Glutamatergic neuron (in vitro differentiated cells): ENCODE measurements at regions not wholly inside any gene's neighbourhood (a gene's known extent, or its start where the extent isn't known, plus 50 kb on each side); places are given as distances from the start of the nearest gene placed in this dataset.

Experiments
- DNase-seq: peaks from one replicate; pipeline ENCODE4 v3.0.0; 2022
- H3K27ac Mint-ChIP-seq: one replicate; pipeline ENCODE4 v1.8.0; 2020; ENCODE audit warnings: mild to moderate bottlenecking, mixed read lengths, inconsistent platforms; ENCODE audit not compliant: unreplicated experiment
- H3K27me3 Mint-ChIP-seq: one replicate; pipeline ENCODE4 v1.8.0; 2020; ENCODE audit warnings: mild to moderate bottlenecking, moderate library complexity, mixed read lengths, inconsistent platforms; ENCODE audit not compliant: unreplicated experiment
- H3K36me3 Mint-ChIP-seq: one replicate; pipeline ENCODE4 v1.8.0; 2020; ENCODE audit warnings: mild to moderate bottlenecking, mixed read lengths, inconsistent platforms; ENCODE audit not compliant: unreplicated experiment
- H3K4me1 Mint-ChIP-seq: one replicate; pipeline ENCODE4 v1.8.0; 2020; ENCODE audit warnings: mild to moderate bottlenecking, low read depth, mixed read lengths, inconsistent platforms; ENCODE audit not compliant: unreplicated experiment
- H3K4me3 Mint-ChIP-seq: one replicate; pipeline ENCODE4 v1.8.0; 2020; ENCODE audit warnings: mild to moderate bottlenecking, mixed read lengths, inconsistent platforms; ENCODE audit not compliant: unreplicated experiment
- H3K9me3 Mint-ChIP-seq: one replicate; pipeline ENCODE4 v1.8.0; 2020; ENCODE audit warnings: mild to moderate bottlenecking, moderate library complexity, mixed read lengths, inconsistent platforms; ENCODE audit not compliant: unreplicated experiment
- CTCF ChIP-seq: fragments of 200-600 bp; sonication (generic); IDR thresholded peaks from one replicate; pipeline ENCODE4 v1.5.0; 2021; ENCODE audit not compliant: partially characterized antibody, unreplicated experiment

- no peaks in the 10 kb centered on the region for H3K27me3 Mint-ChIP-seq
- no peaks in the 10 kb centered on the region for H3K4me1 Mint-ChIP-seq
- TF ChIP-seq CTCF = no peak
- peaks cover 1% of the 10 kb centered on the region for H3K9me3 Mint-ChIP-seq
- DNase-seq = no peak
- H3K36me3 Mint-ChIP-seq = peaks cover 14% of the 10 kb centered on the region
- no peak overlapping the region for H3K27ac Mint-ChIP-seq
- no peak overlapping the region for H3K4me3 Mint-ChIP-seq
These were observed 176.9 kb downstream of the BTG1 start for GRCh38 chr12:91968777-91969171.

GRCh38 chr12:91968076-91968776, 177.4 kb downstream of the BTG1 start:
- TF ChIP-seq CTCF = no peak
- Mint-ChIP-seq H3K36me3 (peaks cover 14% of the 10 kb centered on the region), H3K9me3 (peaks cover 1% of the 10 kb centered on the region), H3K27ac (no peak overlapping the region), H3K27me3 (no peaks in the 10 kb centered on the region), H3K4me3 (no peak overlapping the region), H3K4me1 (no peaks in the 10 kb centered on the region)
- DNase-seq = no peak

GRCh38 chr12:91967590-91967989, 178.1 kb downstream of the BTG1 start:
- Mint-ChIP-seq H3K27ac (no peak overlapping the region), H3K36me3 (peaks cover 14% of the 10 kb centered on the region), H3K27me3 (no peaks in the 10 kb centered on the region), H3K4me1 (no peaks in the 10 kb centered on the region), H3K4me3 (no peak overlapping the region), H3K9me3 (peaks cover 1% of the 10 kb centered on the region)
- no peak for DNase-seq
- no peak for TF ChIP-seq CTCF

- H3K27ac Mint-ChIP-seq = no peak overlapping the region
- TF ChIP-seq CTCF = no peak
These were observed 179.9 kb downstream of the BTG1 start for GRCh38 chr12:91965781-91966180.

GRCh38 chr12:91964501-91964900, 181.1 kb downstream of the BTG1 start:
- no peaks in the 10 kb centered on the region for H3K27me3 Mint-ChIP-seq
- H3K36me3 Mint-ChIP-seq = no peaks in the 10 kb centered on the region
- no peak overlapping the region for H3K27ac Mint-ChIP-seq
- no peak overlapping the region for H3K4me3 Mint-ChIP-seq
- no peak for DNase-seq
- no peaks in the 10 kb centered on the region for H3K4me1 Mint-ChIP-seq
- no peak for TF ChIP-seq CTCF
- H3K9me3 Mint-ChIP-seq = no peaks in the 10 kb centered on the region

More at GRCh38 chr12:91965781-91966180, 179.9 kb downstream of the BTG1 start:
- Mint-ChIP-seq H3K4me3 (no peak overlapping the region), H3K36me3 (peaks cover 6% of the 10 kb centered on the region), H3K4me1 (no peaks in the 10 kb centered on the region), H3K27me3 (no peaks in the 10 kb centered on the region), H3K9me3 (no peaks in the 10 kb centered on the region)
- no peak for DNase-seq
